GM12865 (cell line): ENCODE measurements at regions not wholly inside any gene's neighbourhood (a gene's known extent, or its start where the extent isn't known, plus 50 kb on each side); places are given as distances from the start of the nearest gene placed in this dataset.
A peak's percentile ranks its signal among the peaks of the same experiment; 100 is the strongest.

Experiments used
- DNase-seq: peaks from one replicate; pipeline ENCODE4 v3.0.0; 2010; ENCODE audit warnings: low read depth
- H3K4me3 ChIP-seq: 2 replicates; pipeline ENCODE4 v1.5.1; 2011; ENCODE audit warnings: mild to moderate bottlenecking, low read depth, low read length, control low read depth
- CTCF ChIP-seq: IDR thresholded peaks from 2 replicates; pipeline ENCODE4 v1.5.1; 2011; ENCODE audit warnings: low read length, control low read depth, low read depth, inconsistent platforms; ENCODE audit not compliant: insufficient read depth; ENCODE audit errors: missing control alignments

GRCh38 chr5:87886164-87886563 is 382.5 kb downstream of the TMEM161B start:
- H3K4me3 ChIP-seq = no peak overlapping the region
- no peak for TF ChIP-seq CTCF
- no peak for DNase-seq

GRCh38 chr5:87885758-87886157 is 382.9 kb downstream of the TMEM161B start:
- no peak overlapping the region for H3K4me3 ChIP-seq
- TF ChIP-seq CTCF = no peak
- no peak for DNase-seq

- no peak for DNase-seq
- no peak overlapping the region for H3K4me3 ChIP-seq
- no peak for TF ChIP-seq CTCF
These were observed 391.1 kb downstream of the TMEM161B start for GRCh38 chr5:87877495-87877894.

GRCh38 chr5:87877023-87877422 is 391.6 kb downstream of the TMEM161B start:
- H3K4me3 ChIP-seq = no peak overlapping the region

GRCh38 chr5:87876616-87877015 is 392.0 kb downstream of the TMEM161B start:
- H3K4me3 ChIP-seq = peak overlapping the region; percentile 4; the same call in 1 of the 2 replicates
- TF ChIP-seq CTCF = no peak
- DNase-seq = no peak

More at GRCh38 chr5:87877023-87877422, 391.6 kb downstream of the TMEM161B start:
- no peak for TF ChIP-seq CTCF
- peak; percentile 12 for DNase-seq

- DNase-seq = no peak
- no peak overlapping the region for H3K4me3 ChIP-seq
- no peak for TF ChIP-seq CTCF
These were observed 395.7 kb downstream of the TMEM161B start for GRCh38 chr5:87872986-87873385.

- no peak for DNase-seq
- no peak overlapping the region for H3K4me3 ChIP-seq
- no peak for TF ChIP-seq CTCF
These were observed 399.9 kb downstream of the TMEM161B start for GRCh38 chr5:87868792-87869191.
